Spleen (tissue), 7 donors: ENCODE measurements at regions not wholly inside any gene's neighbourhood (a gene's known extent, or its start where the extent isn't known, plus 50 kb on each side); places are given as distances from the start of the nearest gene placed in this dataset.

ENCODE experiments used
- POLR2A ChIP-seq, 3 donors: fragments of 450-650 bp; IDR thresholded peaks; one replicate each; pipeline ENCODE4 v1.5.1; 2017; ENCODE audit warnings: antibody characterized with exemption in 3 of 3, mild to moderate bottlenecking in 1 of 3
- POLR2AphosphoS5 ChIP-seq, 3 donors: sonication (generic); formaldehyde crosslinking; IDR thresholded peaks; one replicate each; pipeline ENCODE4 v1.5.1; 2017; ENCODE audit warnings: antibody characterized with exemption in 3 of 3
- TF ChIP-seq, protein P1 (sequence below), 11 experiments: fragments of 200-600 bp in 7 of 11; fragments of 450-650 bp in 4 of 11; sonication (generic) in 4 of 11; IDR thresholded peaks in 8 of 11; conservative IDR thresholded peaks in 3 of 11; 1 replicate in 7 of 11; 2 replicates in 4 of 11; pipeline versions ENCODE4 v1.4.0 to v1.8.0; 2016 to 2021; ENCODE audit warnings: antibody characterized with exemption in 11 of 11, inconsistent platforms in 4 of 11, mild to moderate bottlenecking in 1 of 11
- donor health status: DM: no; HTN: no; CAD: no; lungs with moderate emphysema.
- donor health status: DM: no; HTN: no; CAD: no.
- donor health status: DM: no; HTN: no; CAD: no.

DNA sequence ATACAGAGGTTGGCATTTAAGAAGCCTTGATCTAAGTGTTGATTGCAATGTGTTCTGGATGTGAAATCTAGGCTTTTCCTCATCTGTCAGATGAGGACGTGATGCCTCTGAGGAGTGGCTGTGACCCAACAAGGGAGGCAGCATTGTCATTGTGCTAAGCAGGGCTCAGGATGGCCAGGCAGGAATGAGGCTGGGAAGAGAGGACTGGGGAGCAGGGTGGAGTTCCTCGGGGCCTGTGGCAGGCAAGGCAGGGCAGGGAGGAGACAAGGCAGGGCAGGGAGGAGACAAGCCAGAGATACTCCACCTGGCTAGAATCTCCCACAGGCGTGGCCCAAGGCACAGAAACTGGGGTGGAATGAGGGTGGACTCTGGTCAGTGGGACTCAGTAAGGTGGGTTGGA is 116.6 kb downstream of the RPIA start:
- TF ChIP-seq, protein P1, sequence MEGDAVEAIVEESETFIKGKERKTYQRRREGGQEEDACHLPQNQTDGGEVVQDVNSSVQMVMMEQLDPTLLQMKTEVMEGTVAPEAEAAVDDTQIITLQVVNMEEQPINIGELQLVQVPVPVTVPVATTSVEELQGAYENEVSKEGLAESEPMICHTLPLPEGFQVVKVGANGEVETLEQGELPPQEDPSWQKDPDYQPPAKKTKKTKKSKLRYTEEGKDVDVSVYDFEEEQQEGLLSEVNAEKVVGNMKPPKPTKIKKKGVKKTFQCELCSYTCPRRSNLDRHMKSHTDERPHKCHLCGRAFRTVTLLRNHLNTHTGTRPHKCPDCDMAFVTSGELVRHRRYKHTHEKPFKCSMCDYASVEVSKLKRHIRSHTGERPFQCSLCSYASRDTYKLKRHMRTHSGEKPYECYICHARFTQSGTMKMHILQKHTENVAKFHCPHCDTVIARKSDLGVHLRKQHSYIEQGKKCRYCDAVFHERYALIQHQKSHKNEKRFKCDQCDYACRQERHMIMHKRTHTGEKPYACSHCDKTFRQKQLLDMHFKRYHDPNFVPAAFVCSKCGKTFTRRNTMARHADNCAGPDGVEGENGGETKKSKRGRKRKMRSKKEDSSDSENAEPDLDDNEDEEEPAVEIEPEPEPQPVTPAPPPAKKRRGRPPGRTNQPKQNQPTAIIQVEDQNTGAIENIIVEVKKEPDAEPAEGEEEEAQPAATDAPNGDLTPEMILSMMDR (IDR thresholded peaks at IDR 0.05 in 8 of 11, conservative IDR thresholded peaks at IDR 0.05 in 3 of 11): no peak
- TF ChIP-seq POLR2A (IDR thresholded peaks at IDR 0.05): no peak
- TF ChIP-seq POLR2AphosphoS5 (IDR thresholded peaks at IDR 0.05): no peak
